HG03460 (cell line): ENCODE measurements at regions not wholly inside any gene's neighbourhood (a gene's known extent, or its start where the extent isn't known, plus 50 kb on each side); places are given as distances from the start of the nearest gene placed in this dataset.
"Not testable (repeated sequence)": the region's sequence is repeated elsewhere in the genome, so short reads cannot be mapped to it uniquely, and the experiment has no call there.

Experiments used
- ATAC-seq: cut with Tn5 transposase; IDR thresholded peaks from one replicate; pipeline ENCODE4 v1.9.1; 2021; ENCODE audit not compliant: unreplicated experiment

- ATAC-seq: no peak
These were observed 804.9 kb upstream of the PRR20A start for GRCh38 chr13:56335775-56336174.

GRCh38 chr13:56338421-56338820, 802.3 kb upstream of the PRR20A start:
- ATAC-seq: no peak

DNA sequence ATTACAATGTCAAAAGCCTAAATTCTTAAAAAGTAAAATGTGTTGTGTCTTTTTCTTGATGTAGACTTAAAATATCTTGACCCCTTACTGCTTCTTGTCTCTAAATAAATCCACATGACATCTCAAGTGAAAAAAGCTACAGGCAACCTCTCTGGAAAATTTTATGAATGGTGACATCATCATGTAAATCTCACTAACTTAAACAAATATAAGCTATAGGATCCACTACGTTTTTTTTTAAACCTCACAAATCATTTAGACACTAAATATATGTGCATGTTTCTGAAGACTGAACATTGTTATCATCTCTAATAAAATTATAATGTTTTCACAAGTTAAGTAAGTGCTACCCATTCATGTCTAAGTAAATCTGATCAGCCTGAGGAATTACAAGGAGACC, 793.7 kb upstream of the PRR20A start:
- ATAC-seq: no peak

DNA sequence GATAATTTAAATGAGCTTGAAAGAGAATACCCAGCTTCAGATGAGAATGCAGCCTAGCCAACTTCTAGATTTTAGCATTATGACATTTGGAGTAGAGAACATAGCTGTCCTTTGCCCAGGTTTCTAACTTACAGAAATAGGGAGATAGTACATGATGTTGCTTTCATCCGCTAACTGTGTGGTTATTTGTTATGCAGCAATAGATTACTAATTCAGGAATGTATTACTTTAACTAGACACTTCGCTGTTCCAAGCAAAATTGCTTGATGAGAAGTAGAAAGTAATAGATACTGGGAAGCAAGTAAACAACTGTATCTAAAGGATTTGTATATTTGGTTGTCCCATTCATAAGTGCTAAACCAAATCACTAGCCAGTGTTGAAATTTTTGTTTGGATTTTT, 790.9 kb upstream of the PRR20A start:
- no peak for ATAC-seq

DNA sequence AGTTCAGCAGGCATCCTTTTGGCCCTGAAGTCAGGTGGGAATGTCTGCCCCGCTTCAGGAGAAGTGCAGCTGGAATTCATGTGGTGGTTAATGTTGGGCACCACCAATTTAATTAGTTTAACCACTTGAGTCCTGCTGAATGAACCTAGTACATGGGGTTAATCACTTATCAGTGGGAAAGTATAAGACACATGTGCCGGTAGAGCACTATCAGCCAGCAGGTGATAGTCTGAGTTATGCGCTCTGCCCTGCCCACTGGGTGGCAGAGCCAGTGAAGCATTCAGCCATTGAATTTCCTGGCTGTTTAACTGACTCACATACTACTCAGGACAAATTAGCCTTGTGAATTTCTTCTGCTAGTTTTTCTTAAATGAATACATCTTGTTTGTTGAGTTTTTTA, 789.7 kb upstream of the PRR20A start:
- no peak for ATAC-seq

GRCh38 chr13:56352361-56352760, 788.4 kb upstream of the PRR20A start:
- no peak for ATAC-seq

DNA sequence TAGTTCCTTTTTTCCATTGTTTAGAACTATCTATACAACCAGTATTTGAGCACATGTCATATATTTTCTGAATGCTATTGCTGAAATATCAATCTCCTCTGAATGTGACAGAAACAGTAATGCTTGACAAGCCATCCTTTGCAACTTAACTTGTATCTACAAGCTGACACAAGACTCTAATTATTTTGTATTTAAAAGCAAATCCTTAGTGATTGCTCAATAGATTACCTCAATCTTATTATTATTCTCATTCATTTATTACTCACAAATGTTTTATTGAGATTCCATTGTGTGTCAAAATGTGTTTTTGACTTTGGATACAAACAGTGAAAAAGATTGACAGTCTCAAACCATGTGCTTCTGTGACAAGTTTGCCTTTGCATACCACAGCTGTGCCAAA, 787.8 kb upstream of the PRR20A start:
- ATAC-seq: no peak

DNA sequence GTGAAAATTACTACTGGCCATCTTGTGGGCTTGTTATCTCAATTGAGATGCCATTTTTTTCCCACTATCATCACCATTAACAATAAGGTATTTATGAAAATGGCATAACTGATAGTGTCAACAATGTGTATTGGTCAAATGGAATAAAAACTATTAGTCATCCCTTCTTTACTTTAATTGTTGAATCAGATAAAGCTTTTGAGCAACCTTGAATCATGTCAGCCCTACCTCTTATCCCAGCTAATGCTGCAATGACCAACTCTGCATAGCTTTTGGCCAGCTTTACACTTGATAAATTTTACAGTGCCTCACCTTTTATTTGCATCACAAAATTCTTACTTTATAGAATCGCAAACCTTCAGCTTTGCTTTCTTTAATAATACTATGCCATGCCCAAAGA, 784.0 kb upstream of the PRR20A start:
- ATAC-seq: no peak

- ATAC-seq: no peak
These were observed 762.2 kb upstream of the PRR20A start for GRCh38 chr13:56378566-56378965.

DNA sequence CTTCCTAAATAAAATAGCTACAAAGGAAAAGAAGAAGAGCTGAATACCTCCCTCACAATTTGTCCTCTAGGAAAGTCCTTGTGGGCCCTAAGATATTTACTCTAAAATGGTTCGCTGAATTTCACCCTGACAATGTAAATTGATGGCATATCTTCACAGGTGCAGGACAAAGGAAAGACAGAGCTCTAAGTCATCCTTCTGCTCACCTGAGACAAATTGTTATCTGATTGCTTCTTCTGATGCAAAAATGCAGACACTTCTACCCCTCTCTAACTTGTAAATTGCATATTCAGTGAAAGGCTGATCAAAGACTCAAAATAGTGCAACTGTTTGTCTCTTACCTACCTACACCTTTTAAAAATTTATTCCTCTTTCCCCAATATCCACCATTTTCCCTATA, 747.2 kb upstream of the PRR20A start:
- ATAC-seq: no peak

DNA sequence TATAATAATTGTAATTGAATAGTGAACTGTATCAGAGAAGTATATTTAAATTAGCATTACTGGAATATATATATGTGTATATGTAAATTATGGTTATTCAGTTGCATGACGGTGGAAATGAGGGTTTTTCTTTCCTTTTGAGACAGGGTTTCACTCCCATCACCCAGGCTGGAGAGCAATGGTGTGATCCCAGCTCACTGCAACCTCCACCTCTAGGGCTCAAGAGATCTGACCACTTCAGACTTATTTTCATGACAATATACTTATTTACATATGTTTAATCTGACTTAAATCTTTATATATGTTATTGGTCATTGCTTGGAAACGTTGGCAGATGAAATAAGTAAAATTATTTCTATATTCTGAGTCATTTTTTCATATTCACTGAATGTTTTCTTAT, 744.4 kb upstream of the PRR20A start:
- no peak for ATAC-seq

- ATAC-seq: no peak
These were observed 739.9 kb upstream of the PRR20A start for GRCh38 chr13:56400774-56401173.

DNA sequence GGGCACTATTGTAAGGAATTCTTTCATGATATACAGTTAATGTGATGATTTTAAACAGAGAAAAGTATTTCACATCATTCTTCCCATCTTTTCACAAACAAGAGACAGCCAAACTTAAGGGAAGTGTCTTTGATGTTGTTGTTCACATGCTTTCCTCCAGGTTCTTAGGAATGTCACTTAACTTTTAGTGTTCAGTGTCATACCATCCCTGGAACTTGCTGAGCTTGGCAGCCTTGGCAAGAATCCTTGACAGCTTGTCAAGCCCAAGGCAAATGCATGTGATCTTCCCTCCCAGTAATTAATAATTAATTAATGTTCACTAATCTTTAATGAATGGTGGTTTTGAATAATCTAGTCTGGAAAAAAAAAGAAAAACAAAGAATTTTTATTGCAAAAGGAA, 727.9 kb upstream of the PRR20A start:
- ATAC-seq: no peak

DNA sequence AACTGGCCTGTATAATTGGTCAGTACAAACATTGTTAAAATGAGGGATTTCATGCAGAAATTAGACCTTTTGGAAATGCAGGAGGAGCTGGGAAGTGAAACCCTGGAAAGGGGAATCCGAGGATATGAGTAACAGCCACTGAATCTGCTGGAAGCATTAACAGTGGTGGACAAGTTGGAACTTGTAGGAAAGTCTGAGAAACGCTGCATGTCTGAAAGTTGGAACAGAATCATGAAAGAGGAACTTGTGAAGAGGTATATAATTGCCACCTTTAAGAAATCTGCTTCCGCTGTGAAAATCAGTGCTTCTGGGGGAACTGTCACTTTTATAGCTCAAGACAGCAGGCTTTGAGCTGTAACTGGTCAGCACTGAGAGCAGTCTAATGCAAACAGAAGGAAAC, 716.5 kb upstream of the PRR20A start:
- no peak for ATAC-seq

DNA sequence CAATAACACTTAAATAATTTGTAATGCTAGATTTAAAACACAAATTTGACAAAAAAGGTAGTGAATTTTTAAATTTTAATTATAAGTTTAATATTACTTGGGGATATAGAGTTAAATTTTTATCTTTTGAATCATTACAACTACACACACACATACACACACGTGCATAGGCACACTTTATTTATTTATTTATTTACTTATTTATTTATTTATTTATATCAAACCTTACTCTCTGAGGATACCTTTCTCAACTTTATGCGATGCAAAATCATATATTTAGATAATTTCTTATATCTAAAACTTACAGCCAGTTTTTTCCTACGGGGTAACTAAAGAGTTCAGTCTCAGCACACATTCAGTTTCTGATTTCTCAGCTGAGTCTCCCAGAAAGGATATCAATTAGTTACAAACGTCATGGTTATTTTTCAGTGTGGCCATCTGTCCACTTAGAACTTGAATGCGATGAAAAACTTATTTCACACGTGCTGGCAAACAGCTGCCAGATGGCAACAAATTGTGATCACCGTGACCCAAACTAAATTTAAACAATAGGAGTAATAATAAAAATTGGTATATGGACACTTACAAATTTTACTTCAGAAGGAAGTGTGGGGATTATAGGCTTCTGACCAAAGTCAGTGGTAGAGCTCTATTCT, 683.1 kb upstream of the PRR20A start:
- no peak for ATAC-seq

DNA sequence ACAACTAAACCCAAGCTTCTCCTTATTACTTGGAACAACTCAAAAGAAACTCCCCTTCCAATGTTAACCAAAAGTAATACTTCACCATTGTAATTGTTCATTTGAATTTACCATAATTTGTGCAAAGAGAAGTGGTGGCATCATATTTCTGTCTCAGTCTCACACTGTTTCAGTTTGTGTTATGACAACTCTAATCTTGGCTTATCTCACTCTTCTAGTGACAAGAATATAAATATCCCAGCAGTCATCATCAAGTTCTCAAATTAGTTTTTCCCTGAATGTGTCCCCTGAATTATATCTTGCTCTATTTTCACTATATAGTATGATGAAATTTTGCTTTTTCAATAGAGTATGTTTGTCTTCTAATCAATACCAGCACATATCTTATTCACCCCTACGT, 681.4 kb upstream of the PRR20A start:
- no peak for ATAC-seq

GRCh38 chr13:56501750-56502149, 639.0 kb upstream of the PRR20A start:
- no peak for ATAC-seq

- no peak for ATAC-seq
These were observed 629.9 kb upstream of the PRR20A start for GRCh38 chr13:56510836-56511235.

DNA sequence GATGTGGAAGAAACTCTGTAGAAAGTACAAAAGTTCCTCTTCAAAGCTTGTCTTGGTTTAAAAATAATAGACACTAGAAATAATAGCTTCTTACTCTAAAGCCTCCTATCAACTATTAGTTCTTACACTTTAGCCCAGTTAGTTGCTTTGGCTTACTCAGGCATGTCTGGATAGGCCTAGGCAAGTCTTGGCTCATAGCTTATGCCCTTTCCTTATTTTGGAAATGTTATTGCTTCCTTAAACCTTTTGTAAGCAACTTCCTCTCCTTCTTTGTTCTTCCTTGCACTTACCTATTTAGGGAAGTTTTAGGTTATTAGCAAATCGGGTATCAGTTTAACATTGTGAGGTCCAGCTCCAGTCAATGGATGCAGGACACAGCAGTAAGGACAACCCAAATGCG, 628.4 kb upstream of the PRR20A start:
- ATAC-seq: not testable (repeated sequence)

DNA sequence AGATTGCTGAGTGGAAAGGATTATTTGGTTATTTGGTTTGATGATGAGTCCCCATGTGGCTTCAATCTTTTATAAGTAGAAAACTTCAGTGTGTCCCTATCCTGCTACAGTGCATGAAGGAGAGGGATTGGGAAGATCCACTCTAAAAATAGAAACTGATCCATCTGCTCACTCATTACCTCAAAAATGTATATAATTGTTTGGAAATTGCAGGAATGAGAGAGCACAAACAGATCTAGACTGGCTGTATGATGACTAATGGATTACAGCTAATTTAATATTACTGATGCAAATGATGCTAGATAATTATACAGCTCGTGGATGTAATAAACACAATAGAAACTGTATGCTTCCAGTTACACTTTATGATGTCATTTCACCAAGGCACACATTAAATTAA, 625.3 kb upstream of the PRR20A start:
- no peak for ATAC-seq

- ATAC-seq: no peak
These were observed 612.5 kb upstream of the PRR20A start for GRCh38 chr13:56528040-56528790.

DNA sequence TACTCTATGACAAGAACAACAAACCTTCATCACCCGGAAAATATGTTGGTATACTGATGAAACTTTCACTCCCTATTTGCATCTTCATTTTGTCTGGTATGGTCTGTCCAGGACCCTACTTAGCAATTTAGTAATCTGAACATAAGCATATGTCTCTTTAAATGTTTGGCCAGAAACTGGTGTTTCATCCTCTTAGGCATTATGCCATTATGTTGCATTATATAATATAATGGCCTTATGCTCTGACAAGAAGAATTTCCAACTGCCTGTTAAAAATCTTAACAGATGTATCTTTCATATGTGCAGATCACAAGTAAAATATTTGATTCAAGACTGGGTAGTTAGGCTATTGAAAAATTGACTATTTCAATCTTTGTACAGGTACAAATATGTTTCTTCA, 610.6 kb upstream of the PRR20A start:
- no peak for ATAC-seq

- not testable (repeated sequence) for ATAC-seq
These were observed 592.8 kb upstream of the PRR20A start for GRCh38 chr13:56547921-56548320.
